GM21619 (cell line): ENCODE measurements at regions not wholly inside any gene's neighbourhood (a gene's known extent, or its start where the extent isn't known, plus 50 kb on each side); places are given as distances from the start of the nearest gene placed in this dataset.

Experiments used
- ATAC-seq: cut with Tn5 transposase; IDR thresholded peaks from one replicate; pipeline ENCODE4 v1.9.1; 2021; ENCODE audit not compliant: unreplicated experiment

GRCh38 chr13:50191004-50191403 lies 175.8 kb downstream of the KCNRG start:
- no peak for ATAC-seq

GRCh38 chr13:50192272-50192813 lies 177.1 kb downstream of the KCNRG start:
- ATAC-seq, result no peak

GRCh38 chr13:50195045-50195444 lies 179.8 kb downstream of the KCNRG start:
- no peak for ATAC-seq

GRCh38 chr13:50196118-50196517 lies 180.9 kb downstream of the KCNRG start:
- ATAC-seq, result no peak

- no peak for ATAC-seq
These were observed 182.5 kb downstream of the KCNRG start for GRCh38 chr13:50197705-50198104.

- no peak for ATAC-seq
These were observed 183.3 kb downstream of the KCNRG start for GRCh38 chr13:50198508-50198907.

- ATAC-seq, result no peak
These were observed 185.3 kb downstream of the KCNRG start for GRCh38 chr13:50200569-50200968.

GRCh38 chr13:50200988-50201387 lies 185.7 kb downstream of the KCNRG start:
- ATAC-seq, result no peak

- no peak for ATAC-seq
These were observed 187.2 kb downstream of the KCNRG start for GRCh38 chr13:50202485-50202884.

- no peak for ATAC-seq
These were observed 188.2 kb downstream of the KCNRG start for GRCh38 chr13:50203256-50203941.

GRCh38 chr13:50205581-50205980 lies 190.3 kb downstream of the KCNRG start:
- ATAC-seq, result no peak

- no peak for ATAC-seq
These were observed 193.6 kb downstream of the KCNRG start for GRCh38 chr13:50208826-50209335.

- ATAC-seq, result no peak
These were observed 194.4 kb downstream of the KCNRG start for GRCh38 chr13:50209631-50210030.

- no peak for ATAC-seq
These were observed 198.3 kb downstream of the KCNRG start for GRCh38 chr13:50213526-50213925.

GRCh38 chr13:50214514-50214913 lies 199.3 kb downstream of the KCNRG start:
- ATAC-seq, result no peak

- ATAC-seq, result no peak
These were observed 200.2 kb downstream of the KCNRG start for GRCh38 chr13:50215399-50215798.

GRCh38 chr13:50219743-50220142 lies 204.5 kb downstream of the KCNRG start:
- no peak for ATAC-seq

- ATAC-seq, result no peak
These were observed 205.7 kb downstream of the KCNRG start for GRCh38 chr13:50220938-50221337.

GRCh38 chr13:50222569-50223332 lies 207.5 kb downstream of the KCNRG start:
- ATAC-seq, result no peak

- ATAC-seq, result peak; percentile 69
These were observed 209.3 kb downstream of the KCNRG start for GRCh38 chr13:50224534-50224933.

GRCh38 chr13:50225193-50226155 lies 210.2 kb downstream of the KCNRG start:
- no peak for ATAC-seq
